RWPE2 (cell line): ENCODE measurements at regions not wholly inside any gene's neighbourhood (a gene's known extent, or its start where the extent isn't known, plus 50 kb on each side); places are given as distances from the start of the nearest gene placed in this dataset.

Experiments
- ATAC-seq: fragments of 200-7000 bp; cut with Tn5 transposase; 3 replicates; pipeline ENCODE4 v1.9.1; 2021; ENCODE audit warnings: low read depth
- DNase-seq: peaks from one replicate; pipeline ENCODE4 v3.0.0-alpha.2; 2020; ENCODE audit warnings: low spot score
- H3K27ac ChIP-seq: fragments of 450-650 bp; 2 replicates; pipeline ENCODE4 v1.5.1; 2017; ENCODE audit warnings: mild to moderate bottlenecking; ENCODE audit not compliant: poor library complexity, severe bottlenecking
- H3K27me3 ChIP-seq: fragments of 250-450 bp; sonication (Bioruptor Pico); 2 replicates; pipeline ENCODE4 v1.5.1; 2021; ENCODE audit warnings: mild to moderate bottlenecking, moderate library complexity; ENCODE audit not compliant: insufficient read depth, poor library complexity, severe bottlenecking
- H3K36me3 ChIP-seq: fragments of 250-450 bp; sonication (Bioruptor Pico); 2 replicates; pipeline ENCODE4 v1.5.1; 2020; ENCODE audit warnings: low read depth, mild to moderate bottlenecking, moderate library complexity
- H3K4me1 ChIP-seq: fragments of 250-450 bp; sonication (Bioruptor Pico); 2 replicates; pipeline ENCODE4 v1.5.1; 2021; ENCODE audit warnings: mild to moderate bottlenecking, moderate library complexity; ENCODE audit not compliant: insufficient read depth, poor library complexity, severe bottlenecking
- H3K4me3 ChIP-seq: fragments of 250-450 bp; sonication (Bioruptor Pico); 2 replicates; pipeline ENCODE4 v1.5.1; 2021; ENCODE audit warnings: mild to moderate bottlenecking, moderate library complexity; ENCODE audit not compliant: severe bottlenecking
- H3K9me3 ChIP-seq: fragments of 250-450 bp; sonication (Bioruptor Pico); 2 replicates; pipeline ENCODE4 v1.5.1; 2021; ENCODE audit warnings: mild to moderate bottlenecking, moderate library complexity; ENCODE audit not compliant: severe bottlenecking
- TF ChIP-seq, protein P1 (sequence below): fragments of 450-650 bp; IDR thresholded peaks from one replicate; pipeline ENCODE4 v1.5.1; 2017; ENCODE audit warnings: mild to moderate bottlenecking, moderate library complexity; ENCODE audit not compliant: poor library complexity, severe bottlenecking

DNA sequence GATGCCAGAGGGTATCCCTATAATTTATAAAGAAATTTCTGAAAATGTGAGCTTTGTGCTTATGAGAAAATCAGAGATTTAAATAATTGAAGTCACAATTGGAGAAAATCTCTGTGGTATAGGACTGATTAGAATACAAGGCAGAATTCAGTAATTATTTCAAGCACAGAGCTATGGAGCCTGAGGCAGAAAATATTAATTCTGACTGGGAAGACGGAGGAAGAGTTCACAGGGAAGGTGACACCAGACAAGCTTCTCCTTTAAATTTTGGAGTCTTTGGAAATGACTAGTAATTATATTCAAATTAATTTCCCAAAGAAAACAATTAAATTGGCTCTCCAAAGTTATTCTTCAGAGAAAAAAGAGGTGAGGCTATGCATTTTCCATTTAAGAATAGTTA lies 121.5 kb downstream of the CHRM3 start:
- TF ChIP-seq, protein P1, sequence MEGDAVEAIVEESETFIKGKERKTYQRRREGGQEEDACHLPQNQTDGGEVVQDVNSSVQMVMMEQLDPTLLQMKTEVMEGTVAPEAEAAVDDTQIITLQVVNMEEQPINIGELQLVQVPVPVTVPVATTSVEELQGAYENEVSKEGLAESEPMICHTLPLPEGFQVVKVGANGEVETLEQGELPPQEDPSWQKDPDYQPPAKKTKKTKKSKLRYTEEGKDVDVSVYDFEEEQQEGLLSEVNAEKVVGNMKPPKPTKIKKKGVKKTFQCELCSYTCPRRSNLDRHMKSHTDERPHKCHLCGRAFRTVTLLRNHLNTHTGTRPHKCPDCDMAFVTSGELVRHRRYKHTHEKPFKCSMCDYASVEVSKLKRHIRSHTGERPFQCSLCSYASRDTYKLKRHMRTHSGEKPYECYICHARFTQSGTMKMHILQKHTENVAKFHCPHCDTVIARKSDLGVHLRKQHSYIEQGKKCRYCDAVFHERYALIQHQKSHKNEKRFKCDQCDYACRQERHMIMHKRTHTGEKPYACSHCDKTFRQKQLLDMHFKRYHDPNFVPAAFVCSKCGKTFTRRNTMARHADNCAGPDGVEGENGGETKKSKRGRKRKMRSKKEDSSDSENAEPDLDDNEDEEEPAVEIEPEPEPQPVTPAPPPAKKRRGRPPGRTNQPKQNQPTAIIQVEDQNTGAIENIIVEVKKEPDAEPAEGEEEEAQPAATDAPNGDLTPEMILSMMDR, result no peak

DNA sequence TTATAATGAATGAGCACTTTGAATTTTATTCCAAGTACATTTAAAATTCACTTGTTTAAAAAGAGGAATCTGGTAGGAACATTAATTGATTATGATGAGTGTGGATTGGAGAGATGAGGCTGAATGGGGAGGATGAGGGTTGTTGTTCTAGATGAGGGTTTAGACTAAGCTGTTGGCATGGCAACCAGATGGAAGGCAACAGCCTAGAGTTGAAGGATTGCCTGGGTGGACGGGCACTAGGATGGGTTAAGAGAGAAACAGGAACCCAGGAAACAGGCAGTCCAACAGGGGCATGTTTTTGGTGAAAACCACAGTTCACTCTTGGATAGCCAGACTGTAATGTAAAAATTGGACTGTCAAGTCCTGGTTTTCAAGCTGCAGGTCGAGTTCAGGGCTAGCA lies 125.5 kb downstream of the CHRM3 start:
- ATAC-seq, result no peak

More for the DNA sequence above, 121.5 kb downstream of the CHRM3 start:
- Histone ChIP-seq H3K36me3 (no peaks in the 10 kb centered on the region), H3K9me3 (no peaks in the 10 kb centered on the region), H3K27me3 (no peaks in the 10 kb centered on the region), H3K27ac (no peak overlapping the region), H3K4me3 (no peak overlapping the region), H3K4me1 (no peaks in the 10 kb centered on the region)
- ATAC-seq (no peak), DNase-seq (no peak)

DNA sequence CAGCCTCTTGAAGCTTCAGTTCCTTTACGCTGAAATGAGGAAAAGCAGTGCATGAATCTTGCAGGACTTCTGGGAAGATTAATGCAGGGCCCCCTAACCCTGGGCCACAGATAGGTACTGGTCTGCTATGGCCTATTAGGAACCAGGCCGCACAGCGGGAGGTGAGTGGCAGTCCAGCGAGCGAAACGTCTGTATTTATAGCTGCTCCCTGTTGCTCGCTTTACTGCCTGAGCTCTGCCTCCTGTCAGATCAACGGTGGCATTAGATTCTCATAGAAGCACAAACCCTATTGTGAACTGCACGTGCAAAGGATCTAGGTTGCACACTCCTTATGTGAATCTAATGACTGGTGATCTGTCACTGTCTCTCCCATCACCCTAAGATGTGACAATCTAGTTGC lies 130.2 kb downstream of the CHRM3 start:
- H3K27me3 ChIP-seq, result no peaks in the 10 kb centered on the region
- no peak for DNase-seq
- H3K4me3 ChIP-seq, result no peak overlapping the region
- TF ChIP-seq, protein P1, result no peak
- no peaks in the 10 kb centered on the region for H3K9me3 ChIP-seq
- ATAC-seq, result no peak
- H3K27ac ChIP-seq, result no peak overlapping the region
- no peaks in the 10 kb centered on the region for H3K36me3 ChIP-seq
- no peaks in the 10 kb centered on the region for H3K4me1 ChIP-seq

More for the DNA sequence above, 125.5 kb downstream of the CHRM3 start:
- H3K4me1 ChIP-seq, result no peaks in the 10 kb centered on the region
- DNase-seq, result no peak
- TF ChIP-seq, protein P1, result no peak
- no peaks in the 10 kb centered on the region for H3K27me3 ChIP-seq
- H3K36me3 ChIP-seq, result no peaks in the 10 kb centered on the region
- H3K4me3 ChIP-seq, result no peak overlapping the region
- H3K27ac ChIP-seq, result no peak overlapping the region
- no peaks in the 10 kb centered on the region for H3K9me3 ChIP-seq

DNA sequence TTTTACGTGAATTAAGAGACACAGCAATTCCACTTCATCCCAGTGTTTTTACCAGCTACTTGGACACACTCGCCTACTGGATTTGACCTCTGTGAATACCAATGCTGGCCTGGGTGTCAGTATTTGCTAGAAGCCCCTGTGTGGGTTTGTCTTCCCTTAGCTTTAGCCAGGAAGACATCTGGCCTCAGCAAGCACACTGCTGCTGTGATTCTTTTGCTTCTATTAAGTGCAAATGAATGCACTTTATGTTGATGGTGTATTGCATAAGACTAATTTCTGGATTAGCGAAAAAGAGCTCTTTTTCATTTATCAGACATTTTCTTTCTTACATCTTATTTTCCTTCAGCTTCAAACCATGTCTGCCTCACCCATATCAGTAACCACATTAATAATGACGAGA lies 140.0 kb downstream of the CHRM3 start:
- TF ChIP-seq, protein P1, result no peak
- H3K4me1 ChIP-seq, result no peaks in the 10 kb centered on the region
- H3K27ac ChIP-seq, result no peak overlapping the region
- no peaks in the 10 kb centered on the region for H3K36me3 ChIP-seq
- H3K27me3 ChIP-seq, result no peaks in the 10 kb centered on the region
- ATAC-seq, result no peak
- DNase-seq, result no peak
- no peak overlapping the region for H3K4me3 ChIP-seq
- H3K9me3 ChIP-seq, result no peaks in the 10 kb centered on the region

DNA sequence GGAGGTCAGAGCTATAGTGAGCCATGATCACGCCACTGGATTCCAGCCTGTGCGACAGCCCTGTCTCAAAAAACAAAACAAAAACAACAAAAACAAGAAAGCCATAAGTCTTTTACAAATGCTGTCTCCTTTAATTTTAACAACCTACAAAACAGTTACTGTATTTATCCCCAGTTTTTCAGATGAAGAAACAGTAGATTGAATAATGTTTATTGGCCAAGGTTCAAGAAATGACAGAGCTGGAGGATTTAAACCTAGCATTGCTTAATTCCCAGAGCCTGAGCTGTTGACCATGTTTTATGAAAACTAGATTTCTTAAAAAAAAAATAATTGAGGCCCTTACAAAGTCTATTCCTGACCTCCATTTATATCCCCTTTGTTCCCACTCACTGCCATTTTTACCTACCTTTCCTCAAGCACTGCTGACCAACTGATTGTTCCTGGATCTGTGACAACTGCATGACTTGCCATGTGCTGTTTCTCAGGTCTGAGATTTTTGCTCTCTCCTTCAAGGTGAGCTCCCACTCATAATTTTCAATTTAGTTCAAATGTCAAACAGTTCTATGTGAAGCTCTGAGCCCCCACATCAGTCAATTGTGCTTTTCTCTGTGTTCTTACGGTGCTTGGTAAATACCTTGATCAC lies 140.8 kb downstream of the CHRM3 start:
- no peaks in the 10 kb centered on the region for H3K9me3 ChIP-seq
- H3K36me3 ChIP-seq, result no peaks in the 10 kb centered on the region
- H3K27ac ChIP-seq, result no peak overlapping the region
- H3K4me1 ChIP-seq, result no peaks in the 10 kb centered on the region
- TF ChIP-seq, protein P1, result no peak
- no peak for ATAC-seq
- no peak overlapping the region for H3K4me3 ChIP-seq
- no peaks in the 10 kb centered on the region for H3K27me3 ChIP-seq
- no peak for DNase-seq
